HK-2 (cell line): ENCODE measurements at regions not wholly inside any gene's neighbourhood (a gene's known extent, or its start where the extent isn't known, plus 50 kb on each side); places are given as distances from the start of the nearest gene placed in this dataset.

Experiments
- DNase-seq: peaks from one replicate; pipeline ENCODE4 v3.0.0-alpha.2; 2018; ENCODE audit not compliant: unreplicated experiment

GRCh38 chr10:8420182-8420581, 365.7 kb downstream of the GATA3 start:
- no peak for DNase-seq

- no peak for DNase-seq
Measured at GRCh38 chr10:8424555-8425211, 370.2 kb downstream of the GATA3 start.

DNA sequence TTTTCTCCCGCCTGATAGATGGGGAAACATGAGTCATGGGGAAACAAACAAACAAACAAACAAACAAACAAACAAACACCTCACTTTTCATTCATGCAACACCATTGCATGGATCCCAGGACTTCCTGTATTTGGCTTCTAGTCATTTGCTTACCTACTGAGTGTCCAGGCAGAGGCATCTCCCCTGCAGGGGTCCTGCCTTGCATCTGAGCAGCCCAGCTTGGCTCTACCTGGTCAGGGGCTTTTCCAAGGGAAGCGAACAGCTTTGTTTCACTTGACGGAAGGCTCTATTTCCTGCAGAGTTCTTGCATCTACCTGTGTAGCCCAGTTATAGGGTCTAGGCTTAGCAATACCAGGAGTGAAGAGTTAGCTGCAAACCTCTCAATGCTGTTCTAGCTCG, 374.2 kb downstream of the GATA3 start:
- DNase-seq, result no peak

DNA sequence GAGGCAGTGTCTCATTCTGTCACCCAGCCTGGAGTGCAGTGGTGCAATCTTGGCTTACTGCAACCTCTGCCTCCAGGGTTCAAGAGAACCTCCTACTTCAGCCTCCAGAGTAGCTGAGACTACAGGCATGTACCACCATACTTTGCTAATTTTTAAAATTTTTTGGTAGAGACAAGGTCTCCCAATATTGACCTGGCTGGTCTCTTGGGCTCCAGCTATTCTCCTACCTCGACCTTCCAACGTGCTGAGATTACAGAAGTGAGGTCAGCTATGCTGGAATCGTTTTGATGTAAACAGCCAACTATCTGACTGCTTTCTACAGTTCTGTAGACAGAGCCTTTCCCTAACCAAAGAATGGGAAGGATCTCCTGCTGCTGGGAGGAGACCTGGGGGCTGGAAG, 375.8 kb downstream of the GATA3 start:
- DNase-seq, result no peak

- DNase-seq, result no peak
Measured at GRCh38 chr10:8431511-8431910, 377.0 kb downstream of the GATA3 start.

DNA sequence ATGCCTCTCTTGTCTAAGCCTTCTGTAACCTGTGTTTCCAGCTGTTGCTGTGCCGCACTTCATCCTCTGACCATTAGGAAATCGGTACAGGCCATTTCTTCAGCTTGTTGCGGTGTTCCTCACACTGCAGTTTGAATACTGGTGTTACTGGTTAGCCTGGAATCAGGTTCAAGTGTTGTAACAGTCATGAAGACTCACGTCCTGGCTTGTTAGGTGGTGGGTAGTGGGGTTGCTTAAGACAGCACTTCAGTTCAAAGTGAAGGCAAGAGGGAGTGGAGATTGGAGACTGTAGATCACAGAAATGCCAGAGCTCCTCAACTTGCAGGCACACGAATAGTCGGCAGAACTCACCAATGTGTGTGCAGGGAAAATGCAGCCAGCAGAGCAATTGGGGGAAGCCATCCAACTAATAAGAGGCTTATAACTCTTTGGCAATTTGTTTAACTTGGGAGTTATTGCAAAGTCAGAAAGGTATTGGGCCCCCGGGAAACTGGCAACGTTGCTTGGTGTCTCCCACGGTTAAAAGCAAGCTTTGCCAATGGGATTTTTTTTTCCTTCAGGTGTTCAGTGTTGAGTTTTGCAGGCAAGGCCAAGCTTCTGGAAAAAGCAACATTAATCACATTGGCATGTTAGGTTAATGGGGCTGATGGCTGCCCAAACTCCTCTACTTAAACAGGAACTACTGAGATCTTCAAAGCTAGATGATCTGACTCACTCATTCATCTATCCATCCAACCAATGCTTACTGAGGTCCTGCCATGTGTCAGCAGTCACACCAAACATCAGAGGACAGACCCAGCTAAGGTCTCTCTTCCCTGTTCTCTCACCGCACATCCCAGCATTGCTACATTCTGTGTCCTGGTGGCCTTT, 380.9 kb downstream of the GATA3 start:
- no peak for DNase-seq

GRCh38 chr10:8437896-8438295, 383.4 kb downstream of the GATA3 start:
- no peak for DNase-seq

- no peak for DNase-seq
Measured at GRCh38 chr10:8438603-8439002, 384.1 kb downstream of the GATA3 start.

GRCh38 chr10:8439040-8439439, 384.6 kb downstream of the GATA3 start:
- no peak for DNase-seq

DNA sequence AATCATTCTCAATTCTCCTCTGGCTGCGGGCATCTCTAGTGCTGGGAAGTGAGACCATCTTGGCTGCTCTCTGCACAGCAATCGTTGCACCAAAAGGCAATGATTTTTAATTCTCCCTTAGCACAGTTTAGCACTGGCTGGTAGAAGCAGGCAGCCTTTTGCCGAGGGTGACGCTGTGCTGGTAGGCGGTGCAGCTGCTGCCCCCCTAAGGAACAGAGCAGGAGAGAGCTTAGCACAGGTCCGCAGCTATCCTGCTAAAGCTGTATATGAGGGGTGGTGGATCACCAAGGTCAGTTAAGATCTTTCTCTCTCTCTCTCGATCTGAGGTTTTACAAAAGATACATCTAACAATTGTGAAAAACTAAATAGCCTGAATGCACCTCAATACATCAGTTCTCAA, 390.1 kb downstream of the GATA3 start:
- DNase-seq, result no peak

DNA sequence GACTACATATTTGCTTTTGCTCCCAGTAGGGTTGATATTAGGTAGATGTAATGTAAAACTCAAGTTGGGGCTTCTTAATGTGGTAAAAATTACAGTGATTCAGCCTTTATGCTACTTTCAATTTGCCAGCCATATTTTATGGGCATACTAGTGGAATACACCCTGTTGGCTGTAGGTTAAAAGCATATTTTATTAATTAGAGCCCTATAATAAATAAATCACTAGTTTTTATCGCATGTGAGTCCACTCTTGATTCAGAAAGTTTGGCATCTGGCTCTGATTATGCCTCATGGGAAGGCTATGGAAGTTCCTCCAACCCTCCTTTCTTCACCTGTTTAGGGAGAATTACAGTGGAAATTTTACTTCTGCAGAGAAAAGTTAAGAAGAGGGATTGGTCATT, 390.9 kb downstream of the GATA3 start:
- DNase-seq, result no peak

DNA sequence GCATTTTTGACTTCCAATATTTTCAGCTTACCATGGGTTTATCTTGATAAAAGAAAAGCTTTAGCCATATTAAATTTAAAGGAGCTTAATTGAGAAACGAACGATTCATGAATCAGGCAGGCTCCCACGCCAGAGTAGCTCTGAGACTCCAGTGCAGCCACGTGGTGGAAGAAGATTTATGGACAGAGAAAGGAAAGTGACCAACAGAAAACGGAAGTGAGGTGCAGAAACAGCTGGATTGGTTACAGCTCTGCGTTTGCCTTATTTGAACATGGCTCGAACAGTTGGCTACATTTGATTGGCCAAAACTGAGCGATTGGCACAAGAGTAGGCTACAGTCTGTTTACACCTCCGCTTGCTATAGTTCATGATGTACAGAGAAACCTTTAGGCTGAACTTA, 395.4 kb downstream of the GATA3 start:
- DNase-seq, result no peak

GRCh38 chr10:8453587-8453986, 399.1 kb downstream of the GATA3 start:
- DNase-seq, result no peak

DNA sequence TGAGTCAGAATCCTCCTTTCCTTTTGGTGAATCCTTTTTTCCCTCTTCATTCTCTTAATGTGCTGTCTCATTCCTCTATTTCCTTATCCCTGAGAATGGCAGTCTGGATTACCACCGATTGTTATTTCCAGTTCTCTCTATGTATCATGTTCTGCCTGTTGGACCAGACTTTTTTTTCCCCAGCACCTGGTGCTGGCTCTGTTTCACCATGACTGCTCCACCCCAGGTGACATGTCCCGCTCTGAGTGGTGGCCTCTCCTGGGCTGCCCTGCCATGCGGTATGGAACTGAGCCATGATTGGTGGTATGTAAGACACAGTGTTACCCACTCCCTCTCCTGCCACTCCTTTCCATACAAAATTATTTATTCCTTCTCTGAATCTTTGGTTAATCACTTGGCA, 399.9 kb downstream of the GATA3 start:
- DNase-seq, result no peak

GRCh38 chr10:8455181-8455580, 400.7 kb downstream of the GATA3 start:
- no peak for DNase-seq

DNA sequence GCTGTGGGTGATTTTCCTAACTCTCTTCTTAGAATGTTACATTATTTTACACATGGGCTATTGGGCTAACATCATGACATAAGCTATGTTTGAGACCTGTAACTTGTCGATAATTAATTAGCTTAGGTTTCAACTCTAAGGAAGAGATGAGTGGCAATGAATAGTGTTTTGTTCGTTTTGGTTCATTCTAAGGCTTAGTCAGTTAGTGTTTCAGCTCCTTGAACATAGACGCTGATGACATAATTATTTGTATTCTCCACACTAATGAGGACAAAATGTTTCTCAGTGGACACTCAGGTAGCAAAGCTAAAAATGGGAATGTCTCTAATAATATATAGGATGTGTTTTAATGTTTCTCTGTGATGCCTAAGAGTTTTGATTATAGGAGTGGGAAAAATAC, 401.9 kb downstream of the GATA3 start:
- no peak for DNase-seq

DNA sequence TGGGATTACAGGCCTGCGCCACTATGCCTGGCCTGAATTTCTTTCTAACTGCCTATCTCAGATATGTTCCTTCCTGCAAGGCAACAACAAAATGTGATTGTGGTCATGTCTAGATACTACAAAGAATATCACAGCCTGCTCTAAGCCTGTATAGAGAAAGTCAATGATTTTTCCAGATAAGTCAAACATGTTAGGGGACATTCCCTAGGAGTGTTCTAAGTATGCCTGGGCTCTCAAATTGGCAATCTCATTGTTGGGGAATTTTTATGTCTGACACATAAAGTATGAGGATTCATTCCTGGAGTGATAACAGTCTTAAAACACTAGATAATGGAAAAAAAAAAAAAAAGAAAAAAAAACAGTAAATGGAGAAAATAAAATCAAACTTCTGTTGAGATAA, 406.1 kb downstream of the GATA3 start:
- DNase-seq, result no peak

- no peak for DNase-seq
Measured at GRCh38 chr10:8462565-8462964, 408.1 kb downstream of the GATA3 start.

DNA sequence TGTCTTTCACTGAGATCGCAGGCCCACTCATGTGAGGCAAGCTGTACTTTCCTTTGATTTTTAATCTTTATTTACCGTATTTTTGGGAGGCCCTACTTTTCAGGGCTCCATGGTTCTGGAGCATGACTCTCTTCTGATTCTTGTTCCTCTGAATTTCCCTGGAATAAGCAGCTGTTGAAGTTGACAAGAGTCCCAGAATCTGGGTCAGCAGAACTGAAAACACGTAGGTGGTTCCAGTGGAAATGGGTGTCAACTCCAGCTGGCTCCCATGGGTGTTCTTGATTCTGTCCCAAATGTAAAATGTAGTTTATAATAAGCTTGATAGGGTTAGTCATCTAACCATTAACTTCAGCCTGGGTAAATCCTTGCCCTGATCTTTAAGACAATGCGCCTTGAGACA, 409.4 kb downstream of the GATA3 start:
- no peak for DNase-seq

DNA sequence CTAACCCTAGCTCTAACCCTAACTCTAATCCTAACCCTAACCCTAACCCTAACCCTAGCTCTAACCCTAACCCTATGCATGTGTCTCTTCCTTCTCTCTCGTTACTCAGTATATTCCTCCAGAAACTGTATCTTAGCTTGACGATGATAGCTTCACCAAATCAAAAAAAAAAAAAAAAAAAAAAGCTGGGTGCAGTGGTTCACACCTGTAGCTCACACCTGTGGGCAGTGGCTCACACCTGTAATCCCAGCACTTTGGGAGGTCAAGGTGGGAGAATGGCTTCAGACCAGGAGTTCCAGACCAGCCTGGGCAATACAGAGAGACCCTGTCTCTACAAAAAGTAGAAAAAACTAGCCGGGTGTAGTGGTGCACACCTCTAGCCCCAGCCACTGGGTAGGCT, 414.0 kb downstream of the GATA3 start:
- DNase-seq, result no peak

DNA sequence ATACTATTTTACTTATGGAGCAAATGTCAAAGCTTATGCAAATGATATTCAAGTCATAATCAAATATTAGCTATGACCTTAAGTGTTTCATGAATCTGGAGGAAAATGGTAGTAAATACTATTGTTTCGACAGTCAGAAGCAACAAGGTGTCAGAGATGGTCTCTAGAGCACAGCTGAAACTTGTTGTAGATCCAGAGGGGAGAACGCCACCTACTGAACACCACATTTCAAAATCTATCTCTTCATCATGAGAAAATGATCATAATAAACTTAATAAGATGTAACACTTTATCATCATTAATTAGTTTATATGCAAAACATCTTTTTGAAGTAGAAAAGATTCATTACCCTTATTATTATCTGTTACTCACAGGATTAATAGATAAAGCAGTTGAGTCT, 418.7 kb downstream of the GATA3 start:
- DNase-seq, result no peak

- DNase-seq, result no peak
Measured at GRCh38 chr10:8477300-8477699, 422.8 kb downstream of the GATA3 start.

DNA sequence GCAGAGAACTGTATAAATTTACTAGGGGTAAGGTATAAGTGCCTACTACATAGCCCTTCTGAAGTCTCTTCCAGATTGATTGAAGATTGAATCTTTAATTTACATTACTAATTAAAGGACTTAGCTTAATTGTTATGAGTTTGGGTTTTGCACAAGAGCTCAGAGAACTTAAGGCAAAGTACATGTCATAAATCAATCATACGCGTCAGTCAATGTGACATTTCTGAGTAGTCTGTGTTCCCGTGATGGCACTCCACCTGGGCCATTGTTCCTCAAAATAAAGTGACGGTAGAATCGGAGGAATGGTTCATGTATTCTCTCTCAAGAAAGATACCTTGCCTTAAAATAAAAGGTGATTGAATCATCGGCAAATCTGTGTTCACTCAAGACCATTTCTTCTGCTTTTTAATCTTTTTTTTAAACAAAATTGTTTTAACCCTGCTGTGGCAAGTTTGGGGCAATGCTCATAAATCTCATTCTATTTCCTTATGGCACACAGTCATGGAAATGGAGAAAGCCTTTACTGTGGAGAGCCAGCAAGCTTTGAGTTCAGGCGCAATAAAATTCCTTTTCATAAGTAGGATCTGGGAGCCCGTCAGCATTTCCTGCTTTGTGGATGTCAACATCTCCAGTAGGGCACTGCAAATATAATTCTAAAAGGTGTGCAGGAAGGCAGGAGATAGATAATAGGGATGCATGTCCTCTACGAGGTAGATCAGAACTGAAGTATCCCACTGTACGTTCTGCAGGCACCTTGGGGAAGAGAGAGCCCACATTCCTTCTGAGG, 427.4 kb downstream of the GATA3 start:
- DNase-seq, result no peak
